HCT116 (cell line): ENCODE measurements at regions not wholly inside any gene's neighbourhood (a gene's known extent, or its start where the extent isn't known, plus 50 kb on each side); places are given as distances from the start of the nearest gene placed in this dataset.
"Not testable (repeated sequence)": the region's sequence is repeated elsewhere in the genome, so short reads cannot be mapped to it uniquely, and the experiment has no call there.

Source experiments
- ATAC-seq: fragments of 200-7000 bp; cut with Tn5 transposase; 2 replicates; pipeline ENCODE4 v1.9.1; 2020; ENCODE audit warnings: mild to moderate bottlenecking, moderate library complexity
- BruUV-seq: library from RNA; stranded (reverse); fragments of 400-500 nt; replicated peaks from 2 replicates; lab custom pipeline; 2021; lab: Mats Ljungman, UMichigan
- CTCF ChIA-PET: fragments of 300-600 bp; sonication (Branson Sonifier 250); formaldehyde crosslinking; loops from one replicate; lab custom pipeline; 2021; ENCODE audit warnings: antibody characterized with exemption; lab: Charles Lee
- POLR2A ChIA-PET: fragments of 300-600, 350-600 bp; sonication (Branson Sonifier 250); formaldehyde crosslinking; loops from one replicate; lab custom pipeline; 2021; ENCODE audit warnings: antibody characterized with exemption; lab: Charles Lee
- RAD21 ChIA-PET, 2 experiments: fragments of 300-600 bp; sonication (Branson Sonifier 250); formaldehyde crosslinking; loops; one replicate each; lab custom pipeline; 2023; ENCODE audit warnings: low total read pairs in 2 of 2; ENCODE audit not compliant: uncharacterized antibody in 2 of 2, unreplicated experiment in 2 of 2, low non-redundant PET in 1 of 2; lab: Charles Lee
- DNase-seq: peaks from one replicate; pipeline ENCODE4 v3.0.0-alpha.2; 2010; ENCODE audit warnings: low read depth, low spot score
- H2AFZ ChIP-seq: fragments of 200-600 bp; shearing (Covaris generic), sonication (generic); 2 replicates; pipeline ENCODE4 v1.6.1; 2017; ENCODE audit warnings: low read depth, mixed run types, mixed read lengths, antibody characterized with exemption, low read length; ENCODE audit not compliant: poor library complexity, severe bottlenecking
- H3K27ac ChIP-seq: 2 replicates; pipeline ENCODE4 v1.5.1; 2012; ENCODE audit warnings: low read depth, low read length
- H3K27me3 ChIP-seq: fragments of 200-600 bp; sonication (generic); 2 replicates; pipeline ENCODE4 v1.6.1; 2016; ENCODE audit warnings: mixed run types, low read length, mixed read lengths; ENCODE audit not compliant: insufficient read depth
- H3K36me3 ChIP-seq, 2 experiments: fragments of 200-500 bp in 1 of 2; fragments of 200-600 bp in 1 of 2; sonication (Bioruptor generic) in 1 of 2; sonication (generic) in 1 of 2; 2 replicates each; pipeline versions ENCODE4 v1.5.1 to v1.6.1; 2014 to 2016; ENCODE audit warnings: low read length in 2 of 2, inconsistent platforms in 1 of 2, mixed read lengths in 1 of 2, mixed run types in 1 of 2; ENCODE audit not compliant: insufficient read depth in 2 of 2, control insufficient read depth in 1 of 2
- H3K4me1 ChIP-seq, 2 experiments: fragments of 200-600 bp in 1 of 2; sonication (generic) in 1 of 2; 2 replicates each; pipeline versions ENCODE4 v1.5.1 to v1.6.1; 2012 to 2017; ENCODE audit warnings: low read length in 2 of 2, inconsistent platforms in 1 of 2, mild to moderate bottlenecking in 1 of 2, mixed read lengths in 1 of 2, mixed run types in 1 of 2, moderate library complexity in 1 of 2; ENCODE audit not compliant: insufficient read depth in 2 of 2, control insufficient read depth in 1 of 2
- H3K4me2 ChIP-seq: fragments of 200-600 bp; sonication (generic); 2 replicates; pipeline ENCODE4 v1.6.1; 2017; ENCODE audit warnings: mixed run types, low read length, mixed read lengths
- H3K4me3 ChIP-seq, 2 experiments: fragments of 200-600 bp in 1 of 2; sonication (generic) in 1 of 2; replicated peaks in 1 of 2; 2 replicates each; pipeline ENCODE4 v1.5.1; 2011 to 2016; ENCODE audit warnings: low read length in 2 of 2, control low read depth in 1 of 2, low read depth in 1 of 2, mild to moderate bottlenecking in 1 of 2, mixed read lengths in 1 of 2, mixed run types in 1 of 2
- H3K79me2 ChIP-seq: fragments of 200-600 bp; sonication (generic); 2 replicates; pipeline ENCODE4 v1.6.1; 2017; ENCODE audit warnings: mild to moderate bottlenecking, mixed run types, low read length, moderate library complexity, mixed read lengths; ENCODE audit not compliant: insufficient read depth
- H3K9ac ChIP-seq: fragments of 200-600 bp; sonication (generic); 2 replicates; pipeline ENCODE4 v1.6.1; 2016; ENCODE audit warnings: low read length, mixed read lengths
- H3K9me2 ChIP-seq: fragments of 200-600 bp; sonication (generic), shearing (Covaris generic); 2 replicates; pipeline ENCODE4 v1.6.1; 2017; ENCODE audit warnings: mixed run types, mild to moderate bottlenecking, moderate library complexity; ENCODE audit not compliant: insufficient read depth
- H3K9me3 ChIP-seq, 2 experiments: fragments of 200-500 bp in 1 of 2; fragments of 200-600 bp in 1 of 2; sonication (Bioruptor generic) in 1 of 2; sonication (generic) in 1 of 2; 2 replicates each; pipeline ENCODE4 v1.6.1; 2014 to 2017; ENCODE audit warnings: low read length in 2 of 2, mixed read lengths in 2 of 2, inconsistent platforms in 1 of 2, low read depth in 1 of 2, mild to moderate bottlenecking in 1 of 2, mixed run types in 1 of 2, moderate library complexity in 1 of 2; ENCODE audit not compliant: control insufficient read depth in 1 of 2, insufficient read depth in 1 of 2
- H4K20me1 ChIP-seq: fragments of 200-600 bp; sonication (generic), shearing (Covaris generic); 2 replicates; pipeline ENCODE4 v1.6.1; 2017; ENCODE audit warnings: mixed run types, mild to moderate bottlenecking, moderate library complexity; ENCODE audit not compliant: insufficient read depth
- EZH2 ChIP-seq: fragments of 200-600 bp; sonication (generic); IDR thresholded peaks from 2 replicates; pipeline ENCODE4 v1.6.1; 2017; ENCODE audit warnings: antibody characterized with exemption, mixed run types
- MAX ChIP-seq: IDR thresholded peaks from 2 replicates; pipeline ENCODE4 v1.6.1; 2012
- YY1 ChIP-seq: IDR thresholded peaks from 2 replicates; pipeline ENCODE4 v1.6.1; 2011; ENCODE audit warnings: low read length, low read depth, moderate library complexity, mild to moderate bottlenecking; ENCODE audit not compliant: insufficient replicate concordance; ENCODE audit errors: extremely low read depth
- intact Hi-C: fragments of 100-400 bp; cut with micrococcal nuclease; formaldehyde crosslinking; loops from 2 replicates; pipeline ENCODE4 v1.10.0; 2022

- no peaks in the 10 kb centered on the region for H3K27me3 ChIP-seq
- no peaks in the 10 kb centered on the region for H3K36me3 ChIP-seq
- no peaks in the 10 kb centered on the region for H3K9me3 ChIP-seq
- CTCF ChIA-PET = no interaction called here
- H2AFZ ChIP-seq = no peak overlapping the region
- no TSS peak for BruUV-seq
- no peak for ATAC-seq
- H3K79me2 ChIP-seq = no peaks in the 10 kb centered on the region
- TF ChIP-seq YY1 (no peak), EZH2 (no peak), MAX (no peak)
- H3K27ac ChIP-seq = no peak overlapping the region
- intact Hi-C loops = no loop called here
- RAD21 ChIA-PET = no interaction called here
- POLR2A ChIA-PET = no interaction called here
- H3K4me3 ChIP-seq = no peak overlapping the region
- H3K9ac ChIP-seq = no peak overlapping the region
- no peaks in the 10 kb centered on the region for H3K4me1 ChIP-seq
- no peak overlapping the region for H3K4me2 ChIP-seq
- no peak for DNase-seq
- H4K20me1 ChIP-seq = no peaks in the 10 kb centered on the region
- no peaks in the 10 kb centered on the region for H3K9me2 ChIP-seq
Measured at GRCh38 chr3:102727340-102727739, 292.5 kb downstream of the ZPLD1 start.

- H3K9me2 ChIP-seq, H3K4me1 ChIP-seq, intact Hi-C loops, POLR2A ChIA-PET, H3K4me3 ChIP-seq, H3K27ac ChIP-seq, H3K36me3 ChIP-seq, RAD21 ChIA-PET, H3K79me2 ChIP-seq, H3K4me2 ChIP-seq, H3K9me3 ChIP-seq, H4K20me1 ChIP-seq, ATAC-seq, H2AFZ ChIP-seq, H3K9ac ChIP-seq, CTCF ChIA-PET, H3K27me3 ChIP-seq, DNase-seq, BruUV-seq: not testable (repeated sequence)
Measured at GRCh38 chr3:102732581-102732980, 297.8 kb downstream of the ZPLD1 start.
